ENCODE measurements at regions not wholly inside any gene's neighbourhood (a gene's known extent, or its start where the extent isn't known, plus 50 kb on each side); places are given as distances from the start of the nearest gene placed in this dataset.

GRCh38 chr12:84740602-84741001, 172.0 kb downstream of the SLC6A15 start:
- TF ChIP-seq YY1 (IDR thresholded peaks at IDR 0.05; ENCODE audit: insufficient read depth, insufficient read length) (no peak), SUZ12 (IDR thresholded peaks at IDR 0.05; ENCODE audit: extremely low read depth, insufficient read depth, insufficient read length) (no peak), ZNF274 (IDR thresholded peaks at IDR 0.05; ENCODE audit: low read depth, low read length) (no peak)
